ENCODE measurements at regions not wholly inside any gene's neighbourhood (a gene's known extent, or its start where the extent isn't known, plus 50 kb on each side); places are given as distances from the start of the nearest gene placed in this dataset.

GRCh38 chr4:91840359-91840758, 463.4 kb upstream of the GRID2 start:
- DNase-seq: peak; percentile 20 to 66

- DNase-seq: no peak
Observed at GRCh38 chr4:91846233-91846632, 457.5 kb upstream of the GRID2 start.

DNA sequence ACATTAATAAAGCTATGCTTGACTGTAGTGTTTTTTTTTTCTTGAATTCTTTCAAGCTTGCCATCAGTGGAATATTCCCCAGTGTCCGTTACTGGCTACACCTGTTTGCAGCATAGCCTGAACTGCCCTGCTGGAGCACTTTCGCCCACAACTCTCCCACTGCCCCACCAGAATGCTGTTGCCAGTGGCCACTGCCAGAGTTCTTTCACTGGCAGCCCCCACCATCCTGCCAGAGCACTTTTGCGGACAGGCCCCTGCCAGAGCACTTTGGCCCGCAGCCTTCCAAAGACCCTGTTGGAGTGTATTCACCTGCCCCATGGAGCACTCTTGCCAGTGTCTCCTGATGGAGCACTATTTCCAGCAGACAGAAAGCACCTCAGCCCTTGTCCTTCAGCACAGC, 452.3 kb upstream of the GRID2 start:
- no peak for DNase-seq

DNA sequence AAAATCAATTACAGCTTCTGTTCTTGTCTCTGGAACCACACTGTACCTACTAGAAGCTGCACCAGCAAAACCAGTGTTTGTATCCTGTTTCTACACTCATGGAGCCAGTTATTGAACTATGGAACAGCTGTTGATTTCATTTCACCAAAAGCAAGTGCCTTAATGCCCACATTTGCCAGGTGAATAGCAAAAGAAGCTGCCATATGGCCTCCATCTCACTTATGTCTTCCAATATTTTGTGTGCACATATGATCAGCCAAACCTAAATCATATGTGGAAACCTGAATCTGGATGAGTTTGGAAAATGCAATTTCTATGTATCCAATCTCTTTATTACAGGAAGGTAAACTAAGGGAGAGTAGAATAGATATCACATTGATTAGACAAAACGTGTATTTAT, 415.8 kb upstream of the GRID2 start:
- peak in 1 of 2 experiments; percentile 54 for DNase-seq

GRCh38 chr4:91891217-91891616, 412.5 kb upstream of the GRID2 start:
- peak in 1 of 2 experiments; percentile 73 for DNase-seq

DNA sequence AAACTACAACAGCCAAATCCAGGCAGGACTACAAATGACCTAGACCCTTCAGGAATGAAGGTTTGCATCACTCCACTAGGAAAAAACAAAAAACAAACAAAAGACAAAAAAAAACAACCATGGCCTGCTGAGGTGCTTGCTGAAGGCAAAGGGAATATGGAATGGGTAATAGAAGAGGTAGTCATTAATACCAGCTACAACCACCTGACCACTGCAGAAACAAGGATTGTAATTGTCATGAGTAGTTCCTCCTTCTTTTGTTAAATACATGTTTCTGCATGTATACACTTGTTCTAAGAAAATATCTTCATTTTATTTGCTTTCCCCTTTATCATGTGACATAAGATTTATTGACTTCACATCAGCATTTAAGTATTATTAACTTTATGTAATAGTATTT, 409.8 kb upstream of the GRID2 start:
- DNase-seq: no peak

DNA sequence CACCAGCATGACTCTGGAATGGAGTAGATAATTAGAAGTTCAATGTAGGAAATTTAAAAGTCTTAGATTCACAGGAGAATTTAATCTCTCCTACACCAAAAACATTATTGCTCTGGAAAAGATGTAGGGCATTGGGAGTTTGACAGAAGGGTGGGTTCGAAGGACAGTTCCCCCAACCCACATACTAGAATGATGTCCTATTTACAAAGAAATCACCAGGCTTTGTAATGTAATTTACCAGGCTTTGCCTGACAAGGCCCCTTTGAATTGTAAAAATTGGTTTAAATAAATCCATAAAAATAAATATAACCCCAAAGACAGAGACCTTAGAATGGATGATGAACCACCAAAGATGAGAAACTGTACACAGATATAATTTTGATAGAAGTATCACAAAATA, 399.2 kb upstream of the GRID2 start:
- DNase-seq: no peak

DNA sequence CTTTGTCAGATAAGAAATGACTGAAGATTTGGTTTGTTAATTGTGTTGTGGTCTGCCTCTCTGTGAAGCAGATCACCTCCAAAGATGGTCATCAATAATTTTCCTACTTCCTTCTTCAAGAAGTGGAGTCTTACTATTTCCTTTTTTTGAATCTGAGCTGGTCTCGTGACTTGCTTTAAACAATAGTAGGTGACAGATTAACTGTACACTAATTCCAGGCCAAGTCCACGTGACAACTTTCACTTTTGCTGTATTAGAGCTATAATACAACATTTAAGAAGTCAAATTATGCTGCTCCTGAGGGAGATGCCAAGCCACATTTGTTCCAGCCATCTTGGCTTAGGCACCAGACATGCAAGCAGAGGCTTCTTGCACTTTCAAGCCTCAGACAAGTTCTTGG, 393.8 kb upstream of the GRID2 start:
- DNase-seq: no peak

DNA sequence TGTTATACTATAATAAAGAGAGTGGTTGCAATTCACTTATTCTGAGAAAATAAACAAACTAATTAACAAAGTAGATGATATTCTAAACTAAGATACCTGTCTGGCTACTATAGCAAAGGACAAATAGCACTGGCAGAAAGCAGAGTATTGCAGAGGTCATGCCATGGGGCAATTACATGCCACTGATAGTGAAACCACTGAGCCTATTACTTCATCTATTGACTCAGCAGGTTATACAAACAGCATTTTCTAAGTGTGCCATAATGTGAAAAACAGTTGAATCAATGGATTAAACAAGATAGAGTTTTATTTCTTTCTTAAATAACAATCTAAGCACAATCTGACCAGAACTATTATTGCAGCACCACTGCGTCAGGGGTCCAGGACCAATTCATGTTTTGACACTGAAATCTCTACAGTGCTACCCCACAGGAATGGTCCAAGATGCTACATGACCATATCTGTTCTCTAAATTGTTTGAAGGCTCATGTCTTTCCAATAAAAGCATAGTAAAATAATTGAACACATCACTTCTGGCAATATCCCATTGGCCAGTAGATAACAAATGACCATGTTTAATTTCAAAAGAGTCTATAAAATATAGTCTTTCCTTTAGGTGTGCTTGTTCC, 389.5 kb upstream of the GRID2 start:
- no peak for DNase-seq

DNA sequence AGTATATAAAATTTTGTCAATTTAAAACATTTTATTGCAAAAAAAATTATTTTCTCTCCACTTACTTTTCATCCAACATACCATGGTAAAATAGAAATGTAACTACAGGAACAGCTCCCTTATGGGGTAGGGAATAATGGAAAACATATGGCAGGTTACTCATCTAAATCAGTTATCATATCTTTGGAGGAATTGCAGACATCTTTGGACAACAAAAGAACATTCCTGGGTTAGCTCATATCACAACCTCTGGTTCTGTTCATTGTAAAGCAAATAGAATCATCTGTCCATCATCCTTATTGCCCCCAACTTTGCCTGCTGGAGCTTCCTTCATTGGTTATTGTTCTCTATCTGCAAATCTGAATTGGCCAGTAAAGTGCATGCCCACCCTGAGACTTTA, 387.5 kb upstream of the GRID2 start:
- DNase-seq: no peak

DNA sequence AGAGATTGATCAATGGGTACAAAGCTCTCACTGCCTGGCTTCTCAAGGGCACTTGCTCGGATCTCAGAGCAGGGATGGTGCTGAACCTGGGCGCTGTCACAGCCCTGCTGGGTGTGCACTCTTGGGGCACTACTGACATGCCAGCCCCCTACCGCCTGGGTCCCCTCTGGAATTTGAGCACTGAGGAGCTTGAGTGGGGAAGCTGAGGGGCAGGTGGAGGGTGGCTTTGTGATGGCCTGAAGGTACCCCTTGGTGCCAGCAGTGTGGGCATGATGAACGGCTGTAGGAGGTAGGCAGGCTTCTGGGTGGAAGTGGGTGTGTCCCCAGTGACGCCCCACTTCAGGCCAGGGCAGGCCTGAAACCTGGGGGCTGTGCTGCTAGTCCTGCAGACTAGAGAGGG, 379.1 kb upstream of the GRID2 start:
- DNase-seq: no peak

- DNase-seq: no peak
Observed at GRCh38 chr4:91935217-91935616, 368.5 kb upstream of the GRID2 start.

DNA sequence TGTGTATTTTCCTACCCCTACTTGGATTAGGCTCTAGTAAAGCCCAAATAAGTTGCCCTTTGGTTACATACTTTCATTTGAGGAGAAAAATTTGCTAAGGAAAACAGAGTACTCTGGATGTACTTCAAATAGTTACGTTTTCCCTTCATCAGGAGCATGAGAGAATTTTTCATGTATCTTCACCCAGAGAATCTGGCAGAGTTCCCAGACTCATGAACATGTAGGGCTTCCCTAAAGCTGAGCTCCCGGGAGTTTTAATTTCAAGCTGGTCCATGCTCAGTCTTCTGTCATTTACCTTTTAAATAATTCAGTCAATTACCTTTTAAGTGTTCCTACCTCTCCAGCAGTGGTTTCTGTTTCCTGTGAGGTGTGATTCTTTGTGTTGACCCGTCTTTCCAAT, 367.5 kb upstream of the GRID2 start:
- DNase-seq: peak; percentile 23 to 84

DNA sequence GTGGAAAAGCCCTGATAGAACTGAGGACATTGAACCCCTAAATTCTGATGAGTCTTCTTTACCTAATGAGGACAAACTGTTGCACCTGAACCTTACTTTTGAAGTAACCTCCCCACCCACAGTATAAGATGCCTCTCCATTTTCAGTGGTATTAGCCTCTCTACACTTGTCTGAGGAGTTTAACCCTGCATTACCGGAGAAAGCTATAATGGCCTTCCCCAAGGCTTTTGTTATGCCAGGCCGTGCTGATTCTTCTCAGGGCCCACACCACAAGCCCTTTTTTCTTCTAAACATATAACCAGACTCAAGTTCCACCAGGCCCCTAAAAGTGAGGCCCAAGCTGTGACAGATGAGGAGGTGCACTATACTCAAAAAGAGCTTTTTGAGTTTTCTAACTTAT, 345.8 kb upstream of the GRID2 start:
- DNase-seq: no peak

DNA sequence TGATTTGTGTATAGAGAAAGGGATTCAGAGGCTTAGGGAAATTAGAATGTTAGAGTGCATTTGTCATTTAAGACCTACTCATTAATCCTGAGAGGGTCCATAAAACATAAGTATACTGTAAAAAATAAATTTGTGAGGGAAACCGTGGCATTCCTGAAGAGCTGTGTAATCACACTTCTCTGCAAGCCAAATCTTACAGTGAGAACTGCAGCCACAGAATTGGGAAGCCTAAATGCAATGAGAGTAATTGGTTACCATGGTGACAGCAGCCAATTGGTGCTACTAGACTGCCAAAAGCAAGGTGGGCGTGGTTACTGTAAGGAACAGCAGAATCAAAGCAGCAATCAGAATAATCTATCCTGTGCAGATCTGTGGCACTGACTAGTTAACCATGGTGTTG, 345.2 kb upstream of the GRID2 start:
- peak; percentile 20 to 84 for DNase-seq

GRCh38 chr4:91961504-91961903, 342.3 kb upstream of the GRID2 start:
- no peak for DNase-seq

DNA sequence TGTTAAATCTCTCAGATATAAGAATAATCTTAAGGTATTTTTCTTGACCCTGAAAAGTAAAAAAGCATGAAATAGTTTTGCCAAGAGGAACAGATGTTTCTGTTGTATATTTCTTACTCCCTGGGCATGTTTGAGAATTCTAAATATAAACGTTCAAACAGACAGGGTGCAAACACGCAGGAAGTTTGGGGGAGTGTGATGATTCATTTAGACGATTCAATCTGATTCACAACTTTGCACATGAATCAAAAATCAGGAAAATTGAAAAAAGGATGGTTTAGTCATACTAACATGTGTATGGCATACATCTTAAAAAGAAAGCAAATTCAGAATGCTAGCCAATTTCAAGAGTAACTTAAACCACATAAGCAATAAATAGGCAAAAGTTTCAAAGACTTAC, 340.3 kb upstream of the GRID2 start:
- peak in 1 of 2 experiments; percentile 7 for DNase-seq

- no peak for DNase-seq
Observed at GRCh38 chr4:91965166-91965565, 338.6 kb upstream of the GRID2 start.

- DNase-seq: no peak
Observed at GRCh38 chr4:91973479-91974153, 330.1 kb upstream of the GRID2 start.

GRCh38 chr4:91984466-91984865, 319.3 kb upstream of the GRID2 start:
- DNase-seq: no peak

DNA sequence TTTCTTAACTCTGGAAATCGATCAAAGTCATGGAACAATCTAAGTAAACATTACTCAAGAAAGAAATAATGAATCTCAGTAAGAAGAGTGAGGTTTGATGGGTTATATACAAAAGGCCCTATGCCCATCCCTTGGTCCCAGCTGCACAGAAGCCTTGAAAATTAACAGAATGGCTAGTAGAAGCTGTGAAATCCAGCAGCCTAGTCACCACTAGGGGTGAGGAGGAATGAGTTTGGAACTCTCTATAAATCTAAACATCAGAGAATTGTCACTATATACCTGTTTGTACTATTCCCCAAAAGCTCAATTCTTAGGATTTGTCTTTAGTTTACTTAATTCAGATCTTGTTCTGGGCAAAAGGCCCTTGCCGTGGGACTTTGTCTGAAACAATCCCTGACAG, 313.9 kb upstream of the GRID2 start:
- no peak for DNase-seq

- no peak for DNase-seq
Observed at GRCh38 chr4:91990726-91991125, 313.0 kb upstream of the GRID2 start.

GRCh38 chr4:91997045-91997444, 306.7 kb upstream of the GRID2 start:
- DNase-seq: no peak

- DNase-seq: no peak
Observed at GRCh38 chr4:92012899-92013867, 290.6 kb upstream of the GRID2 start.
